Calu3 (cell line): ENCODE measurements at regions not wholly inside any gene's neighbourhood (a gene's known extent, or its start where the extent isn't known, plus 50 kb on each side); places are given as distances from the start of the nearest gene placed in this dataset.
"Not testable (repeated sequence)": the region's sequence is repeated elsewhere in the genome, so short reads cannot be mapped to it uniquely, and the experiment has no call there.

ENCODE experiments used
- BruUV-seq: library from RNA; stranded (reverse); fragments of 400-500 nt; replicated peaks from 2 replicates; lab custom pipeline; 2021; lab: Mats Ljungman, UMichigan
- CTCF ChIA-PET: fragments of 300-600 bp; sonication (Branson Sonifier 250); formaldehyde crosslinking; loops from one replicate; lab custom pipeline; 2022; ENCODE audit warnings: antibody characterized with exemption; lab: Charles Lee
- DNase-seq: peaks from one replicate; pipeline ENCODE4 v3.0.0; 2022
- H3K27ac Mint-ChIP-seq: one replicate; pipeline ENCODE4 v1.8.0; 2022; ENCODE audit warnings: mixed read lengths; ENCODE audit not compliant: unreplicated experiment
- H3K27me3 Mint-ChIP-seq: one replicate; pipeline ENCODE4 v1.8.0; 2022; ENCODE audit warnings: mixed read lengths; ENCODE audit not compliant: unreplicated experiment
- H3K36me3 Mint-ChIP-seq: one replicate; pipeline ENCODE4 v1.8.0; 2022; ENCODE audit warnings: mild to moderate bottlenecking, moderate library complexity, mixed read lengths; ENCODE audit not compliant: insufficient read depth, unreplicated experiment
- H3K4me1 Mint-ChIP-seq: one replicate; pipeline ENCODE4 v1.8.0; 2022; ENCODE audit warnings: mild to moderate bottlenecking, low read depth, mixed read lengths; ENCODE audit not compliant: unreplicated experiment
- H3K4me3 Mint-ChIP-seq: one replicate; pipeline ENCODE4 v1.8.0; 2022; ENCODE audit warnings: mild to moderate bottlenecking, low read depth, moderate library complexity, mixed read lengths; ENCODE audit not compliant: unreplicated experiment
- H3K9me3 Mint-ChIP-seq: one replicate; pipeline ENCODE4 v1.8.0; 2022; ENCODE audit warnings: low read depth, mixed read lengths; ENCODE audit not compliant: unreplicated experiment
- intact Hi-C: fragments of 100-400 bp; cut with micrococcal nuclease; formaldehyde crosslinking; loops from one replicate; pipeline ENCODE4 v1.10.0; 2022; ENCODE audit not compliant: unreplicated experiment
- TF ChIP-seq, protein P1 (sequence below): fragments of 200-600 bp; IDR thresholded peaks from one replicate; pipeline ENCODE4 v1.8.0; 2022; ENCODE audit warnings: antibody characterized with exemption; ENCODE audit not compliant: unreplicated experiment

DNA sequence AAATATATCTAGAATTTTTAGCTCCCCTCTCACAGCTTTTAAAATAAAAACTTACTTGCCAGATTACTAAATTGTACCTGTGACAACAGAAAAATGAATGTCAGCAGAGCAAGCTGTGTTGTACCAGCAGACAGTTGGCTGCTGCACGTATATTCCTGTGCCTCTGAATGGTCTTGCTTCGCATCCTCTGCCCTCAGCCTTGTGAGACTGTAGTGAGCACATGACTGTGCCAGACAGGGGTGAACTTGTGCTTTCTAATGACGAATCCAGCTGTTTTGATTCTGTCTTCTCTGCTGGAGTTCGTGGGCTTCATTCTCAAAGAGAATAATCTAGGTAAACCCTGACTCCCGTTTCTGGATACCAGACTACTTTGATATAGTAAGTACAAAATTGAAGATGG lies 58.3 kb upstream of the FRMD6 start:
- Mint-ChIP-seq H3K36me3 (no peaks in the 10 kb centered on the region), H3K27me3 (no peaks in the 10 kb centered on the region), H3K9me3 (no peaks in the 10 kb centered on the region), H3K27ac (no peak overlapping the region), H3K4me1 (no peaks in the 10 kb centered on the region), H3K4me3 (no peak overlapping the region)
- BruUV-seq = no TSS peak
- TF ChIP-seq, protein P1, sequence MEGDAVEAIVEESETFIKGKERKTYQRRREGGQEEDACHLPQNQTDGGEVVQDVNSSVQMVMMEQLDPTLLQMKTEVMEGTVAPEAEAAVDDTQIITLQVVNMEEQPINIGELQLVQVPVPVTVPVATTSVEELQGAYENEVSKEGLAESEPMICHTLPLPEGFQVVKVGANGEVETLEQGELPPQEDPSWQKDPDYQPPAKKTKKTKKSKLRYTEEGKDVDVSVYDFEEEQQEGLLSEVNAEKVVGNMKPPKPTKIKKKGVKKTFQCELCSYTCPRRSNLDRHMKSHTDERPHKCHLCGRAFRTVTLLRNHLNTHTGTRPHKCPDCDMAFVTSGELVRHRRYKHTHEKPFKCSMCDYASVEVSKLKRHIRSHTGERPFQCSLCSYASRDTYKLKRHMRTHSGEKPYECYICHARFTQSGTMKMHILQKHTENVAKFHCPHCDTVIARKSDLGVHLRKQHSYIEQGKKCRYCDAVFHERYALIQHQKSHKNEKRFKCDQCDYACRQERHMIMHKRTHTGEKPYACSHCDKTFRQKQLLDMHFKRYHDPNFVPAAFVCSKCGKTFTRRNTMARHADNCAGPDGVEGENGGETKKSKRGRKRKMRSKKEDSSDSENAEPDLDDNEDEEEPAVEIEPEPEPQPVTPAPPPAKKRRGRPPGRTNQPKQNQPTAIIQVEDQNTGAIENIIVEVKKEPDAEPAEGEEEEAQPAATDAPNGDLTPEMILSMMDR = no peak
- intact Hi-C loops = no loop called here
- CTCF ChIA-PET = interaction anchor here (1.0 kb wide), 1 partner anchor 331 kb away, joined by 3 read pairs; no protein-coding TSS in a partner anchor
- DNase-seq = no peak

DNA sequence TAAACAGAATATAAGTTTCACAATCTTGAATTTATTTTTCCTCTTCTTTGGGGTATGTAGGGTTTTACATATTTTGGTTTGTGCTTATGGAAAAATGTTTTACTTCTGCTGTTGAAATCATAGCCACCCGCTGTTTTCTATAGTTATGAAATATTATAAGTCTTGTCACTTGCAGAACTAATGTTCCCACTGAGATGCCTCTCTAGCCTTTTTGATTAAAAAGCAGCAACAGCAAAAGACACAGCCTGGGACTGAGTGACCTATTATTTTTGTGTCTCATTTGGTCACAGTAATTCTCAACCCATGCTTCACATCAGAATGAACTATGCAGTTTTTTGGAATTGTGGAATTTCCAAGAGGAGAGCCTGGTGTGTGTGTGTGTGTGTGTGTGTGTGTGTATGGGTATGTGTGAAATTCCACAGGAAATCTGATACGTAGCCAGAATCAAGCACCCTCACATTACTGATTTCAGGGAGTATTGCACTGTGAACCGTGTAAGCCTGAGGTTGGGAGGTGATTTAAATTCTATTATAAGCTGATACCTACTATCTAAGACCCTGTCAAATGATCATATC lies 55.7 kb upstream of the FRMD6 start:
- no peaks in the 10 kb centered on the region for H3K9me3 Mint-ChIP-seq
- CTCF ChIA-PET = no interaction called here
- no peak overlapping the region for H3K4me3 Mint-ChIP-seq
- intact Hi-C loops = no loop called here
- H3K27ac Mint-ChIP-seq = no peak overlapping the region
- H3K4me1 Mint-ChIP-seq = no peaks in the 10 kb centered on the region
- H3K36me3 Mint-ChIP-seq = no peaks in the 10 kb centered on the region
- TF ChIP-seq, protein P1 = no peak
- H3K27me3 Mint-ChIP-seq = no peaks in the 10 kb centered on the region
- no TSS peak for BruUV-seq
- DNase-seq = no peak

DNA sequence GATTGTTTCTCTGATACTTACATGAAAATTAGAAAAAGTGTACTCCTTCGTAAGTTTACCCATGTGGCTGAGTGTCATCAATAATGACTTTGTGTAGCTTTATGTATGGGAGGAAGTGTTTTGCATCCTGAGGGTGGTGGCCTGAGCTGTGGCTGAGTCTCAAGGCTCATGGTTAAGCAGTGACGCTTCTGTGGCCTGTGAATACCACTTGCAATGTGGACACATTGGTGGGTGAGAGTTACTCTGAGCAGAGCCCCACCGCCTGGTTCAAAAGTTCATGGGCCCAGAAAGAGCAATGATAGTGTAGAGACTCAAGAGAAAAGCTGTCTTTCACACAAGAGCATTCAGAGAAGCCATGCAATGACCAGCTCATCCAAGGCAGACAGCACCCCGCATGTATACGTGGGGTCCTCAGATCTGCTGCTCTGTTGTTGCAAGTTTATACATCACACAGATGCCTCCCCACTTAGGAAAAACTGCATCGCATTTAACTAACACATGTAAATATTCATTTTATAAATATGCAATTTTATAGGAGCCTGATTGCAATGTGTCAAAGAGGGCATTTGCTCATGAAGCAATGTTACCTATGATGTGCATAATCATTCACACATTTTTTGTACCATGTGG lies 55.1 kb upstream of the FRMD6 start:
- no TSS peak for BruUV-seq
- H3K4me1 Mint-ChIP-seq = no peaks in the 10 kb centered on the region
- no peak overlapping the region for H3K4me3 Mint-ChIP-seq
- H3K27me3 Mint-ChIP-seq = no peaks in the 10 kb centered on the region
- DNase-seq = no peak
- TF ChIP-seq, protein P1 = no peak
- intact Hi-C loops = no loop called here
- no peaks in the 10 kb centered on the region for H3K36me3 Mint-ChIP-seq
- H3K9me3 Mint-ChIP-seq = no peaks in the 10 kb centered on the region
- CTCF ChIA-PET = no interaction called here
- no peak overlapping the region for H3K27ac Mint-ChIP-seq

DNA sequence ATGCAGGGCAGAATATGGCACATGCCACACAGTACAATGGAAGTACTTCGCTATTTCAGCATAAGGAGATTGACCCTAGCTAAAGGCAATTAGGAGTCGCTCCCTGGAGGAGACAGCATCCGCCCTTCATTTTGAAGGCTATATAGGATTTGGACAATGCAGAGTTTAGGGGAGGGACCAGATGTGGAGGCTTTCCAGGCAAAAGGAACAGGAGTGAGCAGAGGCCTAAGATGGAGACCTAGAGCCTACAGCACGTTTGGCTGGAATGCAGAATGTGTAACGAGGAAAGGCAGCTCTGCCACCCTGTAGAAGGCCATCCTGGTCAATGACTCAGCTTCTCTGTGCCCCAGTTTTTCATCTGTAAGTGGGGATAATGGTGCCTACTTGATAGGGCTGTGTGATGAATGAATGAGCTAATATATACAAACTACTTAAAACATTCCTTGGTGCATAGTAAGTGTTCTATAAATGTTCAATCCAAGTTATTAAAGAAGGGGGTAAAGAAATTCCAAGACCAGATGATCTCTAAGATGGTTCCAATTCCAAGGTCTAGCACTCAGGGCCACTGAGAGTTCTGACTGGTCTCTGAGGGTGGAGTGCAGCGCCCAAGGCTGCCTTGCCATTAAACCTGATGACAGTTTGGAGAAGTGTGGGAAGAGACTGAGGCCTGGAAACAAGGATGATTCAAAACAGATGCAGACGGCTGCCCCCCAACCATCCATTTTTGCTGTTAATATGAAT lies 54.3 kb upstream of the FRMD6 start:
- H3K27ac Mint-ChIP-seq = no peak overlapping the region

DNA sequence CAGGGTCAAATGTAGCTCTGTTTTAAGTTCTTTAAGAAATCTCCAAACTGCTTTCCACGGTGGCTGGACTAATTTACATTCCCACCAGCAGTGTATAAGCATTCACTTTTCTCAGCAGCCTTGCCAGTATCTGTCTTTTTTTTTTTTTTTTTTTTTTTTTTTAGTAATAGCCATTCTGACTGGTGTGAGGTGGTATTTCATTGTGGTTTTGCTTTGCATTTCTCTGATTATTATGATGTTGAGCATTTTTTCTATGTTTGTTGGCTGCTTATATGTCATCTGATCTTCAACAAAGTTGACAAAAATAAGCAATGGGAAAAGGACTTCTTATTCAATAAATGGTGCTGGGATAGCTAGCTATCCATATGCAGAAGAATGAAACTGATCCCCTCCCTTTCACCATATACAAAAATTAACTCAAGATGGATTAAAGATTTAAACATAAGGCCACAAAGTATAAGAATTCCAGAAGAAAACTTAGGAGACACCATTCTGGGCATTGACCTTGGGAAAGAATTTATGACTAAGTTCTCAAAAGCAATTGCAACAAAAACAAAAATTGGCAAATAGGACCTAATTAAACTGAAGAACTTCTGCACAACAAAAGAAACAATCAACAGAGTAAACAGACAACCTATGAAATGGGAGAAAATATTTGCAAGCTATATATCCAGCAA lies 52.6 kb upstream of the FRMD6 start:
- H3K36me3 Mint-ChIP-seq, DNase-seq, BruUV-seq, H3K9me3 Mint-ChIP-seq, H3K4me3 Mint-ChIP-seq, H3K27ac Mint-ChIP-seq, intact Hi-C loops, H3K4me1 Mint-ChIP-seq, H3K27me3 Mint-ChIP-seq: not testable (repeated sequence)
- CTCF ChIA-PET = interaction anchor here (0.7 kb wide), 1 partner anchor 44 kb away, joined by 4 read pairs; no protein-coding TSS in a partner anchor

More for the DNA sequence above, 54.3 kb upstream of the FRMD6 start:
- no peak overlapping the region for H3K4me3 Mint-ChIP-seq
- no peaks in the 10 kb centered on the region for H3K4me1 Mint-ChIP-seq
- no TSS peak for BruUV-seq
- CTCF ChIA-PET = no interaction called here
- H3K27me3 Mint-ChIP-seq = no peaks in the 10 kb centered on the region
- TF ChIP-seq, protein P1 = no peak
- intact Hi-C loops = no loop called here
- H3K9me3 Mint-ChIP-seq = no peaks in the 10 kb centered on the region
- no peak for DNase-seq
- H3K36me3 Mint-ChIP-seq = no peaks in the 10 kb centered on the region
